ENCODE measurements at regions not wholly inside any gene's neighbourhood (a gene's known extent, or its start where the extent isn't known, plus 50 kb on each side); places are given as distances from the start of the nearest gene placed in this dataset.

GRCh38 chr9:119829748-119830147, 460.5 kb upstream of the BRINP1 start:
- TF ChIP-seq CTCF (IDR thresholded peaks at IDR 0.05; ENCODE audit: low read length) (no peak), EZH2 (IDR thresholded peaks at IDR 0.05; ENCODE audit: borderline replicate concordance, low read length) (no peak)

All from OCI-LY1 (cell line).